ENCODE measurements at regions not wholly inside any gene's neighbourhood (a gene's known extent, or its start where the extent isn't known, plus 50 kb on each side); places are given as distances from the start of the nearest gene placed in this dataset.
A peak's percentile ranks its signal among the peaks of the same experiment; 100 is the strongest.

- H3K36me3 ChIP-seq (ENCODE audit: control insufficient read depth in 1 of 2, insufficient read depth in 2 of 2, low read length in 2 of 2) = no peaks in the 10 kb centered on the region
- DNase-seq (ENCODE audit: low read depth, low spot score) (no peak), ATAC-seq (peak; percentile 71)
- H4K20me1 ChIP-seq (ENCODE audit: insufficient read depth) = no peaks in the 10 kb centered on the region
- no peak overlapping the region for H3K4me3 ChIP-seq (replicated peaks in 1 of 2; ENCODE audit: low read depth in 1 of 2, low read length in 2 of 2)
- BruUV-seq (replicated peaks) = no TSS peak
- no peaks in the 10 kb centered on the region for H3K9me2 ChIP-seq (ENCODE audit: insufficient read depth)
- intact Hi-C loops (cut with micrococcal nuclease) = no loop called here
- H3K27me3 ChIP-seq (ENCODE audit: insufficient read depth, low read length) = peaks cover 7% of the 10 kb centered on the region; the same call in 1 of the 2 replicates
- RAD21 ChIA-PET (ENCODE audit: low non-redundant PET in 1 of 2, low total read pairs in 2 of 2, uncharacterized antibody in 2 of 2, unreplicated experiment in 2 of 2) = no interaction called here
- peaks cover 0 to 2% of the 10 kb centered on the region in 2 experiments; a peak in 1 of 4 replicates for H3K4me1 ChIP-seq (ENCODE audit: control insufficient read depth in 1 of 2, insufficient read depth in 2 of 2, low read length in 2 of 2)
- no peak overlapping the region for H2AFZ ChIP-seq (ENCODE audit: low read depth, low read length, poor library complexity, severe bottlenecking)
- no peaks in the 10 kb centered on the region for H3K79me2 ChIP-seq (ENCODE audit: insufficient read depth, low read length)
- no peak overlapping the region for H3K9ac ChIP-seq (ENCODE audit: low read length)
- H3K4me2 ChIP-seq (ENCODE audit: low read length) = no peak overlapping the region
- H3K9me3 ChIP-seq (ENCODE audit: control insufficient read depth in 1 of 2, insufficient read depth in 1 of 2, low read depth in 1 of 2, low read length in 2 of 2) = no peaks in the 10 kb centered on the region
- POLR2A ChIA-PET = no interaction called here
- no peak for TF ChIP-seq REST (IDR thresholded peaks at IDR 0.05; ENCODE audit: low read depth)
- no peak for TF ChIP-seq POLR2A (IDR thresholded peaks at IDR 0.05; ENCODE audit: borderline replicate concordance, extremely low read depth, insufficient read depth, insufficient read length)
- no peak for TF ChIP-seq CBX3 (IDR thresholded peaks at IDR 0.05; ENCODE audit: low read depth)
- no peak for TF ChIP-seq ZFX (IDR thresholded peaks at IDR 0.05)
- no peak for TF ChIP-seq CEBPB (IDR thresholded peaks at IDR 0.05; ENCODE audit: low read depth)
- TF ChIP-seq CTCF (IDR thresholded peaks at IDR 0.05 in 2 of 3, conservative IDR thresholded peaks at IDR 0.05 in 1 of 3; ENCODE audit: borderline replicate concordance in 1 of 3, insufficient read depth in 1 of 3, low read depth in 2 of 3, low read length in 2 of 3) = no peak
- no peak for TF ChIP-seq MAX (IDR thresholded peaks at IDR 0.05)
- no peak for TF ChIP-seq SIN3A (IDR thresholded peaks at IDR 0.05; ENCODE audit: low read depth)
- no peak for TF ChIP-seq ZNF274 (IDR thresholded peaks at IDR 0.05; ENCODE audit: low read depth, low read length)
- no peak for TF ChIP-seq ELF1 (IDR thresholded peaks at IDR 0.05; ENCODE audit: borderline replicate concordance, low read depth)
- TF ChIP-seq ATF3 (IDR thresholded peaks at IDR 0.05) = no peak
- CTCF ChIA-PET = no interaction called here
- no peak overlapping the region for H3K27ac ChIP-seq (ENCODE audit: low read depth, low read length)
These were observed 199.3 kb downstream of the TFAP2C start for GRCh38 chr20:56828402-56828801.
